HG03139 (cell line): ENCODE measurements at regions not wholly inside any gene's neighbourhood (a gene's known extent, or its start where the extent isn't known, plus 50 kb on each side); places are given as distances from the start of the nearest gene placed in this dataset.
"Not testable (repeated sequence)": the region's sequence is repeated elsewhere in the genome, so short reads cannot be mapped to it uniquely, and the experiment has no call there.

Experiments
- ATAC-seq: cut with Tn5 transposase; IDR thresholded peaks from one replicate; pipeline ENCODE4 v1.9.1; 2021; ENCODE audit not compliant: unreplicated experiment

- no peak for ATAC-seq
Measured at GRCh38 chr1:80170811-80171485, 1164.4 kb upstream of the ADGRL4 start.

DNA sequence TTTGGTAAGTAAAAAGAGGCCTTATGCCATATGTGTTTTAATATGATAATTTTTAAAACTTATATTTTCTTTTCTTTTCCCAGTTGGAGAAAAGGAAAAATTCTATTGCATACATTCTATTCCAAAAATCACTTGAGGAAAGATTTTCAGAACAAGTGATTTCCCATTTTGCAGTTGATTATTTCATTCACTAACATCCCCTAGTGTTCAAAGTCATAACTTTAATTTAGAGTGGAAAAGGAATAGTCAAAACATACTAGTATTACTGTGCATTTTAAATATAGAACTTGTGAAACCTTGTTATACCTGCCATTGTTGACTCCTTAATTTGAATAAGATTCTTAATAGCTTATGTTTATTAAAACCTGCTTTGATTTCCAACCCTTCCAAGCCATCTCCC is 1157.6 kb upstream of the ADGRL4 start:
- no peak for ATAC-seq

DNA sequence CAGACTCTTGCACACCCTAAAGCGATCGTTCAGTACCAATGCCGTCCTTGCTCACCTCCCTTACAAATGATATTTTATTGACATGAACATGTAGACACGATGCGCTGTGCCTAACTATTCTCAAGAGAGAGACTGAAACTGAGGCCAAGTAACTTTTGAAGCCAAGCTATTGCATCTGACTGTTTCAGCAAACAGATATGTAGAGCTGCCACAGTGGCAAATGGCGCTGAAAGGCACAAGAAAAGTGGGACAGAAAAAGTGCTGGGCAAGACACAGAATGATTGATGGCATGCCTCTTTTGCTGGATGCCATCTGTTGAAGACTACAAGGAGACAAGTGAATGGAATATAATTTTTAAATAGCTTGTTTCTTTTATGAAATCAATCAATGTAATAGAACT is 1157.2 kb upstream of the ADGRL4 start:
- ATAC-seq: no peak

DNA sequence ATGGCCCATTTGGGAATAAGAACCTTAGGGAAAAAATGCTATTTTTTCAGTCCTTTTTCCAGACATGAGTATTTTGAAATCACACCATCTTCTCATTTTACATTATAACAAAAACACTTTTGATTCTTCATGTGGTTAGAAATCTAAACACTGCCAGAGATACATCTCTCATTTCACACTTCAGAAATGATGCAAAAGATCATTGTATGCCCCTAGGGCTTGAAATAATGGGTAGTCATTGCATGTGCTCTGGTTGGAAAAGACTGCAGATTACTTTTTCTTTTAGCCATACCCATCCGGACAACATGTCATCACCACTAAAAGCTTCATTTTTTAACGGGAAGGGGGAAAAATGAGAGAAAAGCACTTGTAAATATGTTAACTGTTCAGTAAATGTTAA is 1152.2 kb upstream of the ADGRL4 start:
- no peak for ATAC-seq

DNA sequence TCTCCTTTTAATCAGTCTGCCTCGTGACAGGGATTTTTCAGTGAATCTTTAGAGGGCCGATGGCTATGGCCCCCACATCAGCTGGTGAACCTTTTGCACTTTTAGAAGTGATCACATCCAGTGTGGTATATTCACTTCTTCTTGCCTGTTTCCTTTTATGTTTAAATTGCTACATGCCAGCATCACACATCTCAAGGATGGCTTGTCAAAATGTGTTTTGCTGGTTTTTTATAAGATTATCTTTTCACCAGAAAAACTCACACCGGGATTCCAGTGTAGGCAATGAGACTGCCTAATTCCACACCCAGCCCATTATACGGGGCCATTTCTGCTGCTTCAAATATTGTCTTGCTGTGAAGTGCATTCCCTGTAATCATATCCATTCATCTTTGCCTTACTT is 1151.7 kb upstream of the ADGRL4 start:
- no peak for ATAC-seq

DNA sequence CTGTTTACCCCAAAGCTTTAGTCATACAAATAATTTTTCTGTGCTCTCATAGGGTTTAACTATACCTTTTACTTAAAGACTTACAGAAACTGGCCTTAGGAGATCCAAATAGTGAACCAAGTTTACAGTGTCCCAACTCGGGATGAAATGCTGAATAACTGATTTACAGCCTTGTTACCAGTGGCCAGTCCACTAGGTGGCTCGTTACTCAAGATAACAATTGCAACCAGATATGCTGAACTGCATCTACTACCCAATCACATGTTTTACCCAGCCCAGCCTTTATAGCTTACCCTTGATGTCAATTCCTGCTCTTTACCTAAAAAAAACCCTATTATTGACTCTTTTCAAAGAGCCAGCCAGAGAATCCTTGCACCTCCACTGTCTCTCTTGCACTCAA is 1148.8 kb upstream of the ADGRL4 start:
- ATAC-seq: no peak

DNA sequence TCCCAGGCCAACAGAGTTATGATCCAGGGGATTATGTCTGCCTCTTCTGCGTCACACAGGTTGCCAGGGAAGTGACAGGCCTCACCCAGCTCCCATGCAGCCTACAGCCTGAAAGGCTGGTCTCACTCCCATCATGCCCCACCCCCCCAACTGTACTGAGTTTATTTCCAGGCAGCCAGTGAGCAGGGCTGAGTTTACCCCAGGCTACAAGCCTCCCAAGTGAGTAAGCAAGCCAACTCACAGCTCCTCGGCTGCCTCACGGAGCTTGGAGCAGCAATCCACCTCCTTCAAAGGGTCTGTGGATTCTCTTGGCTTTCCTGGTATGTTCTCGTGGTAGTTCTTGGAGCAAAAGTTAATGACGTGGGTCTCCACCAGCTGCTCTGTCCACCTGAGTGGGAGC is 1147.6 kb upstream of the ADGRL4 start:
- no peak for ATAC-seq

- no peak for ATAC-seq
Measured at GRCh38 chr1:80153762-80154161, 1147.2 kb upstream of the ADGRL4 start.

GRCh38 chr1:80143361-80143760 is 1136.8 kb upstream of the ADGRL4 start:
- ATAC-seq: no peak

DNA sequence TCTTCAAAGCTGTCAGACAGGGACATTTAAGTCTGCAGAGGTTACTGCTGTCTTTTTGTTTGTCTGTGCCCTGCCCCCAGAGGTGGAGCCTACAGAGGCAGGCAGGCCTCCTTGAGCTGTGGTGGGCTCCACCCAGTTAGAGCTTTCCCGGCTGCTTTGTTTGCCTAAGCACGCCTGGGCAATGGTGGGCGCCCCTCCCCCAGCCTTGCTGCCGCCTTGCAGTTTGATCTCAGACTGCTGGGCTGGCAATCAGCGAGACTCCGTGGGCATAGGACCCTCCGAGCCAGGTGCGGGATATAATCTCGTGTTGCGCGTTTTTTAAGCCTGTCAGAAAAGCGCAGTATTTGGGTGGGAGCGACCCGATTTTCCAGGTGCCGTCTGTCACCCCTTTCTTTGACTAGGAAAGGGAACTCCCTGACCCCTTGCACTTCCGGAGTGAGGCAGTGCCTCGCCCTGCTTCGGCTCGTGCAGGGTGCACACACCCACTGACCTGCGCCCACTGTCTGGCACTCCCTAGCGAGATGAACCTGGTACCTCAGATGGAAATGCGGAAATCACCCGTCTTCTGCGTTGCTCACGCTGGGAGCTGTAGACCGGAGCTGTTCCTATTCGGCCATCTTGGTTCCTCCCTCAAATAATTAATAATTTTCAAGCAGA is 1131.5 kb upstream of the ADGRL4 start:
- ATAC-seq: not testable (repeated sequence)

- ATAC-seq: no peak
Measured at GRCh38 chr1:80113168-80114038, 1106.9 kb upstream of the ADGRL4 start.

DNA sequence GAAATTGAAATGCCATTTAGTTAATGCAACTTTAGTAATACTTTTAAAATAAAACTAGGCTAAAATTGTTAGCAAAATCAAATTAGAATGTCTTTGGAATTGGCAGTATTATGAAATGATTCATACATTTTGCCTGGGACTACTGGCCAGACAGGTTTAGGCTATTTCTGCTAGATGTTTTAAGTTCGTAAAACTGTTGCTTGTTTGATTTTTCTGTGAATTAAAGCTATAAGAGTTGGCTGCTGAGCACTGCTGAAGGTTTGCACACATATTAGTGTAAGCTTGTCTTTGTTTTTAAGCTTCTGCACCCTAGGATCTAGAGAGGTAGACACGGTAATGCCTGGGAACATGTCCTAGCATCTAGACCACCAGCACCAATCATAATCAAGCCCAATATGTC is 1094.6 kb upstream of the ADGRL4 start:
- ATAC-seq: no peak

- no peak for ATAC-seq
Measured at GRCh38 chr1:80099713-80100112, 1093.2 kb upstream of the ADGRL4 start.

DNA sequence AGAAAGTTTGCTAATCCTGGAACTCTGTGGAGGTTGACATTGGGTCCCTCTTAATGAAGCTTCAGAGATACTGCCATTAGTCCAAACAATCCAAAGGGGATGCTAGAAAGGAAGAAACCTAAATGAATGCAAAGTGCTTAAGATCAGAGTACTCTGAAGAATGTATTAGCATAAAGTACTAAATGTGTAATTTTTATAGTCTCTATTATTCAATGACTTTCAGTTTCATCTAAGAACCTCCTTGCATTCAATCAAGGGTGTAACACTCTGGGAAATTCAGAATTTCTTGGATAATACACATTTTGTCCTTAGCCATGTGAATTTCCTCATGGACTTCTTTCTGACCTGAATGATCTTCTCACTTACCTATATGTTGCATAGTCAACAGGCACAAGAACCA is 1078.5 kb upstream of the ADGRL4 start:
- no peak for ATAC-seq

GRCh38 chr1:80083892-80084291 is 1077.4 kb upstream of the ADGRL4 start:
- no peak for ATAC-seq

DNA sequence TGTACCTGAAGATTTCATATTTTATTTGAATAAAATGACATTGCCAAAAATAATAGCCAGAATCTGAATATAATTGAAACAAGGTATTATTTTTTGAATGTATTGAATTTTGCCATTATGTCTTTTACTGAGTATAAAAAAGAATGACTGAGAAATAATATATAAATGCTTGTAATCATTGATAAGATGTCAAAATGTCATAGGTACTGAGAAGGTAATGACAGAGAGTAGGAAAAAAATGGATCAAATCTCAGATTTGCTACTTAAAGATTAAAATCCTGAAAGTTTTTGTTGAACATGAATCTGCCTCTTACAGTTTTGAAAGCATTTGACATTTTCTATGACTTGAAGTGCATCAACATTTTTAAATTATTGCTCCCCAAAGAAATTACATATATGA is 1069.9 kb upstream of the ADGRL4 start:
- ATAC-seq: no peak

GRCh38 chr1:80075351-80075750 is 1068.8 kb upstream of the ADGRL4 start:
- ATAC-seq: no peak

GRCh38 chr1:80072563-80072962 is 1066.0 kb upstream of the ADGRL4 start:
- no peak for ATAC-seq

GRCh38 chr1:80066060-80066459 is 1059.5 kb upstream of the ADGRL4 start:
- no peak for ATAC-seq

GRCh38 chr1:80064524-80064923 is 1058.0 kb upstream of the ADGRL4 start:
- no peak for ATAC-seq

DNA sequence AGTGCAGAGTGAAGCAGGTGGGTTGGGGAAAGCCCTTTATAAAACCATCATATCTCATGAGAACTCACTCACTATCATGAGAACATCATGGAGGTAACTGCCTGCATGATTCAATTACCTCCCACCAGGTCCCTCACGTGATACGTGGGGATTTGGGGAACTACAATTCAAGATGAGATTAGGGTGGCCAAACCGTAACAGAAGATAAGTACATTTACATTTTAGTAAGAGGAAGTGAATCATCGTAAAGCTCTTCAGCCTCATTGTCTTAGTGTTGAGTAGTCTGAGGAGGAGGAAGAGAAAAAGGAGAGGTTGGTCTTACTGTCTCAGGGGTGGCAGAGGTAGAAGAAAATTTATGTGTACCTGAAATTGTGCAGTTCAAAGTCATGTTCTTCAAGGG is 1053.4 kb upstream of the ADGRL4 start:
- ATAC-seq: no peak

DNA sequence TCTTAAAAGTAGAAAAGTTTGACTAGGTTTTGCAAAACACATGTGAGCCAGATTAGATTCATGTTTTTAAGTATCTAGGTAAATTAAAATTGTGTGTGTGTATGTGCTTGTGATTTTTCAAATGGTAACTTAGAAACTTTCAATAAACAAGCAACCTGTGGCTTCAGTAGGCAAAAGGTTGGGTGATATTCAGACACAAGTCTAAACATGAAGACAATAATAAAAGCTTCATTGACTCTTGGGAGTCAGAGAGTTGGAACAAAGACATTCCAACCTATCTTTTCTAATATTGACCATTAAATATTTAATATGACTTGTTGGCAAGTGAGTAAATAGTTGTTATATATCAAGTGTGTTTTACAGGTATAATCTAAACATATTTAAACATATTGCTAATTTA is 1049.6 kb upstream of the ADGRL4 start:
- ATAC-seq: no peak
